ENCODE measurements at regions not wholly inside any gene's neighbourhood (a gene's known extent, or its start where the extent isn't known, plus 50 kb on each side); places are given as distances from the start of the nearest gene placed in this dataset.

DNA sequence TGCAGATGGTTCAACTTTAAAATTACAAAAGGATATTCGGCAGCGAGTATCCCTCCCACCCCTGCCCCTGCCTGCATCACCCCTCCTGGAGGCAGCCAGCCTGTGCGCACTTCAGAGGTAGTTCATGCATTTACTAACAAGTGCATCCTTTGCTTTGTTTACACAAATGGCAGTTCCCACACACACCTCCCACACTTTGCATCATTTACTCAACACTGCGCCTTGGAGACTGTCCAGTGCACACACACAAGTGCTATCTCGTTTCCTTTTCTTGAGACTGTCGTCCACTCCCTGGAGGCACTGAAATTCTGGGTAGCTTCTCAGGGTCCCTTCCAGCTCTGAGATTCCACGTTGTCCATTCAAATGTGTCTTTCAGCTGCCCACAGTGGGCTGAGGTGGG, 53.1 kb upstream of the VSX1 start:
- ATAC-seq: no peak

GRCh38 chr20:25136056-25136455, 54.1 kb upstream of the VSX1 start:
- no peak for ATAC-seq

DNA sequence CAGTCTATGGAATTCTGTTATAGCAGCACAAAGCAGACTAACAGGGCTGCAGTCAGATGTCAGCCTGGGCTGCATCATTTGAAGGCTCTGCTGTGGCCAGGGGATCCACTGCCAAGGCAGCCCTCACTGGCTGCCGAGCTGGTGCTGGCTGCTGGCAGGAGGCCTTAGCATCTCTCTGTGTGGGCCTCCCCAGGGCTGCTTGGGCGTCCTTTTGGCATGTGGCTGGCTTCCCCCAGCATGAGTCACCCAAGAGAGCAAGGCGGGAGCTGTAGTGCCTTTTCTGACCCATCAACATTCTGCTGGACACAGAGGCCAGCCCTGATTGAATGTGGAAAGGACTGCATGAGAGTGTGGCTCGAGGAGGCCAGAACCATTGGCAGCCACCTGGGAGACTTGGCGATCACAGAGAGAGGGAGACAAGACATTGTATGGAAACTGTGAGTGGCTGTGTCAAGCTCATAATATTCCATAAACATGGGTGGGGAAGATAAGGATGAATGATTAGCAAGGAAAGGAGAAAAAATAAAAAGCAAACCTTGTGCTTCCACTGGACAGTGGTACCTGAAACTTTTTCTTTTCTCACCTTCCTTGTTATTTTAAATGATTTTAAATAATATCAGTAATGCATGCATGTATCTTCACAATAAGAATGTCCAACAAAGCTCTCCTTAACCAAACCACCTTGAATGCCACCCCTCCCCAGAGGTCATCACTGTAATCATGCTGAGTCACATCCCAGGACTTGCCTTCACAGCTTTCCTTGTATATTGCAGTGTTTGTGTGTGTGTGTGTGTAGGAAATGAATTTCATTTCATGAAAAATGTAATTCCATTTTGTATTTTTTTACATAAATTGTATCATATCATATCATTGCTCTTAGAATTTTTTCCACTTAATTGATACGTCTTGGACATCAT, 55.0 kb upstream of the VSX1 start:
- ATAC-seq: no peak

DNA sequence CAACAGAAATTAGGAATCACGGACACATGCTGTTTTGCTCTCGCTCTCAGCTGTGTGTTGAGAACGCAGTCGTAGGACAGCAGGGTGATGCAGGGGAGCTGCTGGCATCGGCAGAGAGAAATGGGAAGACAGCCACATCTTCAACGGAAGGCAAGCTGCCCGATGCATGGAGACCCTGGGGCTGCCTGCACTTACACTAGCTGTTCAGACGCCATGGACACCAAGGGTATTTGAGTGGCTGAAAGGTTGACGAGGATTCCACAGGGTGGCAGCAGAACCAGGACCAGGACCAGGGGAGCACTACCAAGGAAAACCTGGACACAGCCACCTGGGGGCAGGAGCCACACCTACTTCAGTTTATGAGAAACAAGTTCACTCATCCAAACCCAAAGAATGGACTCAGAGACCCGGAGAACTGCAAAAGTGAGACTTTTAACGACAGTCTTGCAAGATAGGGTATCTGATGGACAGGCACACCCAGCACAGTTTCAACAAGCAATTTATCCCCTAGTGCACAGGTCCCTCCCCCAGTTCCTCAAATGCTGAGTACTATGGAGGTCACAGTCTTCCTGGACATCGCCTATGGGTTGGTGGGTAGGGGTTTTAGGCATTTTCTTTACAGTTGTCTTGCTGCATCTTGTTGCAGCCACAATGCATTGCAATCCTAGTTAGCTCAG, 56.3 kb upstream of the ENTPD6 start:
- peak; percentile 57 for ATAC-seq

DNA sequence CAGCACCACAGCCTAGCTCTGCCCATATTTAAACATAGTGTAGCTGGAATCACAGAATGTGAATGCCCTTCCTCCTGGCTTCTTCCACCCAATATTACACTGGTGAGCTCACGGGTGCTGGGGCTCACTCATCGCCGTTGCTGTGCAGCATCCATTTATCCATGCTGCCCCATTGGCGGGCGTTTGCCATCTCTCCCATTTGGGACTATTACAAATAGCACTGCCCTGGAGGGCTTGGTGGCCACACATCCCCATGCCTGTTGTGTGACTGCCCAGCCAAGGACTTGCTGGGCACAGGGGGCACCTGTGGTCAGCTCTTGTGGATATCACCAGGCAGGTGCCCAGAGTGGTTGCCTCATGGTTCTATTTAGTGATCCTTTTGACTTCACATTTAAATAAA, 54.5 kb upstream of the ENTPD6 start:
- no peak for ATAC-seq

DNA sequence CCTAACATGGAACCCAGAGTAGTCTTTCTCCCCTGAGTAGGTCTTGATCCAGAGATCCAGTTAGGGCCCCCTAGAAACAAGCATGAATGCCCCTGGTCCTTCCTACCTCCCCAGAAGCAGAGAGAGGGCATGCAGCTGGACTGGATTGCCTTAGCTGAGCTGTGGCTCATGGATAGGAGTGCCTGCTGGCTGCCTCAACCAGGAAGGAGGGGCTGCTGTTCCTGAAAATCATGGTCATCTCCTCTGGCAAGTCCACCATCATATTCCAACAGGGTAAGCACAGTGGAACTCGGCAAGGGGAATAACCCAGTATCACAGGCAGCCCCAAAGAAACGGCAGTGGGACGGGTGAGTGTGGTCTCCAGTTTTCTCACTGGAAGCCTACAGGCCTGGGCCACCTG, 53.1 kb upstream of the ENTPD6 start:
- no peak for ATAC-seq

GRCh38 chr20:25145131-25145530, 50.4 kb upstream of the ENTPD6 start:
- ATAC-seq: no peak

Measured in esophagus mucosa (tissue), 1 donor.